Osteoblast (primary cell): ENCODE measurements at regions not wholly inside any gene's neighbourhood (a gene's known extent, or its start where the extent isn't known, plus 50 kb on each side); places are given as distances from the start of the nearest gene placed in this dataset.

Source experiments
- DNase-seq: peaks from one replicate; pipeline ENCODE4 v3.0.0; 2011; ENCODE audit warnings: low spot score, mixed read lengths; ENCODE audit not compliant: insufficient read length; ENCODE audit errors: missing footprints
- H2AFZ ChIP-seq: 2 replicates; pipeline ENCODE4 v1.6.0; 2011; ENCODE audit warnings: mild to moderate bottlenecking, low read length
- H3K27ac ChIP-seq: 2 replicates; pipeline ENCODE4 v1.5.1; 2011; ENCODE audit warnings: mild to moderate bottlenecking, low read depth, low read length, moderate library complexity
- H3K27me3 ChIP-seq: 2 replicates; pipeline ENCODE4 v1.6.0; 2012; ENCODE audit warnings: mild to moderate bottlenecking, control low read depth, inconsistent platforms, low read length, moderate library complexity; ENCODE audit not compliant: insufficient read depth
- H3K36me3 ChIP-seq: 2 replicates; pipeline ENCODE4 v1.5.1; 2011; ENCODE audit warnings: mild to moderate bottlenecking, low read length, control low read depth, moderate library complexity; ENCODE audit not compliant: insufficient read depth
- H3K4me1 ChIP-seq: 2 replicates; pipeline ENCODE4 v1.5.1; 2011; ENCODE audit warnings: mild to moderate bottlenecking, low read length, control low read depth, moderate library complexity; ENCODE audit not compliant: insufficient read depth
- H3K4me2 ChIP-seq: 2 replicates; pipeline ENCODE4 v1.6.0; 2011; ENCODE audit warnings: mild to moderate bottlenecking, low read length; ENCODE audit not compliant: insufficient read depth
- H3K4me3 ChIP-seq: fragments of 200-600 bp; sonication (generic); 3 replicates; pipeline ENCODE4 v1.5.1; 2012; ENCODE audit warnings: mild to moderate bottlenecking, low read length, inconsistent platforms; ENCODE audit not compliant: insufficient read depth
- H3K79me2 ChIP-seq: 2 replicates; pipeline ENCODE4 v1.6.0; 2012; ENCODE audit warnings: mild to moderate bottlenecking, low read length, control low read depth, inconsistent platforms; ENCODE audit not compliant: insufficient read depth
- H3K9me3 ChIP-seq: 2 replicates; pipeline ENCODE4 v1.5.1; 2011; ENCODE audit warnings: low read depth, low read length, control low read depth
- H4K20me1 ChIP-seq: 2 replicates; pipeline ENCODE4 v1.6.0; 2012; ENCODE audit warnings: mild to moderate bottlenecking, low read length, control low read depth; ENCODE audit not compliant: insufficient read depth
- CTCF ChIP-seq: IDR thresholded peaks from 2 replicates; pipeline ENCODE4 v1.5.1; 2011; ENCODE audit warnings: mild to moderate bottlenecking, low read depth, low read length, moderate library complexity; ENCODE audit errors: extremely low read depth

- H3K4me1 ChIP-seq = no peaks in the 10 kb centered on the region
- H3K27ac ChIP-seq = no peak overlapping the region
- DNase-seq = no peak
- H2AFZ ChIP-seq = no peak overlapping the region
- no peaks in the 10 kb centered on the region for H3K36me3 ChIP-seq
- H3K4me2 ChIP-seq = no peak overlapping the region
- no peak for TF ChIP-seq CTCF
- no peaks in the 10 kb centered on the region for H3K9me3 ChIP-seq
- H3K79me2 ChIP-seq = no peaks in the 10 kb centered on the region
- H4K20me1 ChIP-seq = no peaks in the 10 kb centered on the region
- no peaks in the 10 kb centered on the region for H3K27me3 ChIP-seq
- no peak overlapping the region for H3K4me3 ChIP-seq
Observed at GRCh38 chr4:108454227-108454626, 166.1 kb upstream of the RPL34 start.

GRCh38 chr4:108453366-108453765 lies 167.0 kb upstream of the RPL34 start:
- Histone ChIP-seq H3K79me2 (no peaks in the 10 kb centered on the region), H3K36me3 (no peaks in the 10 kb centered on the region), H4K20me1 (no peaks in the 10 kb centered on the region), H3K27me3 (no peaks in the 10 kb centered on the region), H3K4me1 (no peaks in the 10 kb centered on the region), H3K4me3 (no peak overlapping the region), H2AFZ (no peak overlapping the region), H3K9me3 (no peaks in the 10 kb centered on the region), H3K27ac (no peak overlapping the region), H3K4me2 (no peak overlapping the region)
- no peak for TF ChIP-seq CTCF
- DNase-seq = no peak

GRCh38 chr4:108450236-108450898 lies 170.0 kb upstream of the RPL34 start:
- no peak for DNase-seq
- no peaks in the 10 kb centered on the region for H3K4me1 ChIP-seq
- no peak for TF ChIP-seq CTCF
- H3K4me3 ChIP-seq = no peak overlapping the region
- no peak overlapping the region for H2AFZ ChIP-seq
- no peaks in the 10 kb centered on the region for H4K20me1 ChIP-seq
- no peaks in the 10 kb centered on the region for H3K9me3 ChIP-seq
- no peaks in the 10 kb centered on the region for H3K79me2 ChIP-seq
- no peak overlapping the region for H3K27ac ChIP-seq
- no peaks in the 10 kb centered on the region for H3K27me3 ChIP-seq
- no peak overlapping the region for H3K4me2 ChIP-seq
- no peaks in the 10 kb centered on the region for H3K36me3 ChIP-seq

GRCh38 chr4:108449129-108449528 lies 171.2 kb upstream of the RPL34 start:
- H4K20me1 ChIP-seq = no peaks in the 10 kb centered on the region
- H3K9me3 ChIP-seq = no peaks in the 10 kb centered on the region
- H3K27ac ChIP-seq = no peak overlapping the region
- H2AFZ ChIP-seq = no peak overlapping the region
- DNase-seq = no peak
- TF ChIP-seq CTCF = no peak
- no peak overlapping the region for H3K4me2 ChIP-seq
- no peaks in the 10 kb centered on the region for H3K4me1 ChIP-seq
- H3K27me3 ChIP-seq = no peaks in the 10 kb centered on the region
- no peaks in the 10 kb centered on the region for H3K36me3 ChIP-seq
- no peak overlapping the region for H3K4me3 ChIP-seq
- no peaks in the 10 kb centered on the region for H3K79me2 ChIP-seq
